HG03460 (cell line): ENCODE measurements at regions not wholly inside any gene's neighbourhood (a gene's known extent, or its start where the extent isn't known, plus 50 kb on each side); places are given as distances from the start of the nearest gene placed in this dataset.

ENCODE experiments used
- ATAC-seq: cut with Tn5 transposase; IDR thresholded peaks from one replicate; pipeline ENCODE4 v1.9.1; 2021; ENCODE audit not compliant: unreplicated experiment

- no peak for ATAC-seq
These were observed 1830.1 kb upstream of the NUDT12 start for GRCh38 chr5:105392710-105393149.

- no peak for ATAC-seq
These were observed 1829.6 kb upstream of the NUDT12 start for GRCh38 chr5:105392122-105392709.

- no peak for ATAC-seq
These were observed 1817.5 kb upstream of the NUDT12 start for GRCh38 chr5:105380126-105380525.

GRCh38 chr5:105371169-105371568 lies 1808.6 kb upstream of the NUDT12 start:
- ATAC-seq: no peak

- ATAC-seq: no peak
These were observed 1788.0 kb upstream of the NUDT12 start for GRCh38 chr5:105350486-105351140.

- no peak for ATAC-seq
These were observed 1769.0 kb upstream of the NUDT12 start for GRCh38 chr5:105331558-105331957.

- ATAC-seq: no peak
These were observed 1767.6 kb upstream of the NUDT12 start for GRCh38 chr5:105330185-105330584.

- no peak for ATAC-seq
These were observed 1742.3 kb upstream of the NUDT12 start for GRCh38 chr5:105304859-105305258.

- no peak for ATAC-seq
These were observed 1726.4 kb upstream of the NUDT12 start for GRCh38 chr5:105288946-105289345.

GRCh38 chr5:105283134-105283533 lies 1720.5 kb upstream of the NUDT12 start:
- no peak for ATAC-seq

- no peak for ATAC-seq
These were observed 1711.5 kb upstream of the NUDT12 start for GRCh38 chr5:105274079-105274478.

GRCh38 chr5:105263515-105263914 lies 1700.9 kb upstream of the NUDT12 start:
- no peak for ATAC-seq

- ATAC-seq: no peak
These were observed 1697.1 kb upstream of the NUDT12 start for GRCh38 chr5:105259581-105260217.

- no peak for ATAC-seq
These were observed 1676.0 kb upstream of the NUDT12 start for GRCh38 chr5:105238561-105238960.

GRCh38 chr5:105230516-105231157 lies 1668.0 kb upstream of the NUDT12 start:
- no peak for ATAC-seq

- no peak for ATAC-seq
These were observed 1655.4 kb upstream of the NUDT12 start for GRCh38 chr5:105218018-105218417.

GRCh38 chr5:105213078-105213477 lies 1650.5 kb upstream of the NUDT12 start:
- ATAC-seq: no peak

- ATAC-seq: no peak
These were observed 1644.5 kb upstream of the NUDT12 start for GRCh38 chr5:105207066-105207465.

- ATAC-seq: no peak
These were observed 1634.9 kb upstream of the NUDT12 start for GRCh38 chr5:105197531-105197930.

GRCh38 chr5:105195765-105196164 lies 1633.2 kb upstream of the NUDT12 start:
- no peak for ATAC-seq

- no peak for ATAC-seq
These were observed 1610.3 kb upstream of the NUDT12 start for GRCh38 chr5:105172918-105173317.

- ATAC-seq: no peak
These were observed 1606.2 kb upstream of the NUDT12 start for GRCh38 chr5:105168806-105169205.
